Activated T-cell treated with anti-CD3 and anti-CD28 coated beads, Interleukin-2, amount 50 U/mL, for 72 hours (primary cell): ENCODE measurements at regions not wholly inside any gene's neighbourhood (a gene's known extent, or its start where the extent isn't known, plus 50 kb on each side); places are given as distances from the start of the nearest gene placed in this dataset.

Source experiments
- ATAC-seq, 2 donors: fragments of 150-1000 bp; cut with Tn5 transposase; replicated peaks in 1 of 2; 2 replicates each; pipeline ENCODE4 v1.10.0; 2021; ENCODE audit warnings: moderate library complexity in 2 of 2, mild to moderate bottlenecking in 1 of 2
- DNase-seq, 2 donors: peaks; one replicate each; pipeline ENCODE4 v3.0.0; 2021 to 2022; ENCODE audit warnings: mixed read lengths in 1 of 2
- H3K27ac Mint-ChIP-seq: one replicate; pipeline ENCODE4 v1.8.0; 2022; ENCODE audit warnings: mild to moderate bottlenecking, moderate library complexity, mixed read lengths
- H3K27me3 Mint-ChIP-seq: one replicate; pipeline ENCODE4 v1.8.0; 2022; ENCODE audit warnings: low read depth, mixed read lengths
- H3K36me3 Mint-ChIP-seq, 2 donors: one replicate each; pipeline ENCODE4 v1.8.0; 2022; ENCODE audit warnings: mixed read lengths in 2 of 2, mild to moderate bottlenecking in 1 of 2; ENCODE audit not compliant: insufficient read depth in 2 of 2
- H3K4me1 Mint-ChIP-seq: one replicate; pipeline ENCODE4 v1.8.0; 2022; ENCODE audit warnings: low read depth, mixed read lengths
- H3K4me3 Mint-ChIP-seq, 2 donors: one replicate each; pipeline ENCODE4 v1.8.0; 2022; ENCODE audit warnings: mild to moderate bottlenecking in 2 of 2, mixed read lengths in 2 of 2, moderate library complexity in 2 of 2
- H3K9me3 Mint-ChIP-seq, 2 donors: one replicate each; pipeline ENCODE4 v1.8.0; 2022; ENCODE audit warnings: mixed read lengths in 2 of 2

- Mint-ChIP-seq H3K9me3 (peaks cover 2 to 3% of the 10 kb centered on the region in 2 donors), H3K27ac (no peak overlapping the region), H3K4me1 (no peaks in the 10 kb centered on the region), H3K4me3 (no peak overlapping the region), H3K27me3 (no peaks in the 10 kb centered on the region), H3K36me3 (no peaks in the 10 kb centered on the region)
- DNase-seq (no peak), ATAC-seq (no peak)
Measured at GRCh38 chr2:3948191-3948590, 244.8 kb downstream of the DCDC2C start.

DNA sequence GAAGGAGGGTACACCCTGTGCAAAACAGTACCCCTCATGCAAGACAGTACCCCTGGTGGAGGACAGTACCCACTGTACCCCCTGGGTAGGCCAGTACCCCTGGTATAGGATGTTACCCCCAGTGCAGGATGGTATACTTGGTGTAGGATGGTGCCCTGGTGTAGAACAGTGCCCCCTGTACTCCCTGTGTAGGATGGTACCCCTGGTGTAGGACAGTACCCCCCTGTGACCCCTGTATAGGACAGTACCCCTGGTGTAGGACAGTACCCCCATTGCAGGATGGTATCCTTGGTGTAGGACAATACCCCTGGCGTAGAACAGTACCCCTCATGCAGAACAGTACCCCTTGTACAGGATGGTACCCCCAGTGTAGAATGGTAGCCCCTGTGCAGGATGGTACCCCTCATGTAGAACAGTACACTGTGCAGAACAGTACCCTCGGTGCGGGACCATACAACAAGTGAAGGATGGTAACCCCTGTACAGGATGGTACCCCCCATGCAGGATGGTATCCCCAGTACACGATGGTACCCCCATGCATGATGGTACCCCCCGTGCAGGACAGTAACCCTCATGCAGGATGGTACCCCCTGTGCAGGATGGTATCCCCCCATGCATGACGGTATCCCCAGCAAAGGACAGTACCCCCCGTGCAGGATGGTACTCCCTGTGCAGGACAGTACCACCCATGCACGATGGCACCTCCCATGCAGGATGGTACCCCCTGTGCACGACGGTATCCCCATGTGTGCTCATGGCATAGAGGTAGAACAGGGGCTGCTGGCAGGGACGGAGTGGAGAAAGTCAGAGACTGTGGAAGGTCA lies 248.0 kb downstream of the DCDC2C start:
- Mint-ChIP-seq H3K4me3 (no peak overlapping the region), H3K4me1 (no peaks in the 10 kb centered on the region), H3K9me3 (peaks cover 0 to 2% of the 10 kb centered on the region in 2 donors), H3K36me3 (no peaks in the 10 kb centered on the region), H3K27ac (no peak overlapping the region), H3K27me3 (no peaks in the 10 kb centered on the region)
- DNase-seq = no peak
- no peak for ATAC-seq

GRCh38 chr2:3952866-3953516 lies 249.6 kb downstream of the DCDC2C start:
- Mint-ChIP-seq H3K4me3 (no peak overlapping the region), H3K4me1 (no peaks in the 10 kb centered on the region), H3K27me3 (no peaks in the 10 kb centered on the region), H3K36me3 (no peaks in the 10 kb centered on the region), H3K9me3 (peaks cover 0 to 1% of the 10 kb centered on the region in 2 donors), H3K27ac (no peak overlapping the region)
- DNase-seq (no peak), ATAC-seq (no peak)

DNA sequence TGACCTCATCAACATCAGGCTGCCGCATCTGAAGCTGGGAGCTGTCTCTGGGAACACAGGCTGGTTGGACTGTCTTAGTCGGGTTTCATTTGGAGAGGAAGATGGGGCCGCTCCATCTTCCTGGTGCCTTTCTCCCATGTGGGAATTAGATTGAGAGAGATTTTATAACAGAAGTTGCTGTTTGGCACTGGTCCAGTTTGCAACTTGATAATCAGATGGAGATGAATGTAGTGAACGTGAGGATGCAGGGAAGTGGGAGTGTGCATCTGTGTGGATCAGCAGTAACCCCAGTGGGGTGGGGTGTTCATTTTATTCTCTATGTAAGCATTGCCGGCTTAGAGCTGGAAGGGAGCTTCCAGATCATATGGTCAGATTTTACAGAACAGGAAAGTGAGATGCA lies 250.9 kb downstream of the DCDC2C start:
- Mint-ChIP-seq H3K27me3 (no peaks in the 10 kb centered on the region), H3K4me3 (no peak overlapping the region), H3K9me3 (no peaks in the 10 kb centered on the region), H3K4me1 (no peaks in the 10 kb centered on the region), H3K36me3 (no peaks in the 10 kb centered on the region), H3K27ac (no peak overlapping the region)
- ATAC-seq (no peak), DNase-seq (no peak)

DNA sequence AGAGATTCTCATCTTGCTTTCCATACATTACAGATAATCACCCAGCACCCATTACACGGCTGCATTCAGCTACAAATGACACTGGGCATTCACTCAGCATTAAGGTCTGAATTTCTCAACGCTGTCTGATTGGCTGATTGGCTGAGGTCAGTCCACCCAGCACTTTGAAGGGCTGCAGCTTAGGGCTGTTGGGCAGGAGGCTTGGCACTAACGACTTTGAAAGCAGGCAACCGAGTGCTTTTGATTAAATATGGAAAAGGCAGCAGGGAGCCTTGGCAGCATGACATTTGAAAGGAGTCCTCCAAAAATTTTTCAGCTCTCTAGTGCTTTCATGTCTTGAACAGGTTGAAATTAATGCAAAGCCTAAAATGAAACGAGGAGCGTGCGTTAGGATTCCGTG lies 253.0 kb downstream of the DCDC2C start:
- Mint-ChIP-seq H3K27ac (no peak overlapping the region), H3K9me3 (no peaks in the 10 kb centered on the region), H3K36me3 (no peaks in the 10 kb centered on the region), H3K4me1 (no peaks in the 10 kb centered on the region), H3K4me3 (no peak overlapping the region), H3K27me3 (no peaks in the 10 kb centered on the region)
- ATAC-seq = no peak
- no peak for DNase-seq

- DNase-seq (no peak), ATAC-seq (no peak)
- Mint-ChIP-seq H3K9me3 (no peaks in the 10 kb centered on the region), H3K27me3 (no peaks in the 10 kb centered on the region), H3K4me3 (no peak overlapping the region), H3K36me3 (no peaks in the 10 kb centered on the region), H3K4me1 (no peaks in the 10 kb centered on the region), H3K27ac (no peak overlapping the region)
Measured at GRCh38 chr2:3956892-3957291, 253.5 kb downstream of the DCDC2C start.

DNA sequence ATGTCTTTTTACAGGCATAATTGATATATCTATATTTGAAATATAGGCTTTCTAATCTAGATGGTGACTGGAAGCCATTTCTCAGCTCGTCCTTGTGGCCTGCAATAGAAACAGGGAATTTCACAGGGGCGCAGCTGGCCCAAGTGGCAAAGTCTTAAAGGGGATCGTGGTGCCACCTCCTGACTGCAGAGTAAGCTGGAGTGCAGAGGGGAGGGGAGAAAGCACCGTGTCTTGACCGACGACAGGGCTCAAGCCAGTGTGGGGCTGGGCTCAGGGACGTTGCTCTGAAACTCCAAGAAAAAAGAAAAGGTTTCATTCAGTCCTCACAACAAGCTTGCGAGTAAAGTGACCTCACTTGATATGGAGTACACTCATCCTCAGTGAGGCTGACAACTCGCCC lies 255.1 kb downstream of the DCDC2C start:
- H3K4me3 Mint-ChIP-seq = no peak overlapping the region
- H3K27me3 Mint-ChIP-seq = no peaks in the 10 kb centered on the region
- H3K9me3 Mint-ChIP-seq = no peaks in the 10 kb centered on the region
- H3K36me3 Mint-ChIP-seq = no peaks in the 10 kb centered on the region
- no peak overlapping the region for H3K27ac Mint-ChIP-seq
- H3K4me1 Mint-ChIP-seq = no peaks in the 10 kb centered on the region
- DNase-seq (no peak), ATAC-seq (no peak)

DNA sequence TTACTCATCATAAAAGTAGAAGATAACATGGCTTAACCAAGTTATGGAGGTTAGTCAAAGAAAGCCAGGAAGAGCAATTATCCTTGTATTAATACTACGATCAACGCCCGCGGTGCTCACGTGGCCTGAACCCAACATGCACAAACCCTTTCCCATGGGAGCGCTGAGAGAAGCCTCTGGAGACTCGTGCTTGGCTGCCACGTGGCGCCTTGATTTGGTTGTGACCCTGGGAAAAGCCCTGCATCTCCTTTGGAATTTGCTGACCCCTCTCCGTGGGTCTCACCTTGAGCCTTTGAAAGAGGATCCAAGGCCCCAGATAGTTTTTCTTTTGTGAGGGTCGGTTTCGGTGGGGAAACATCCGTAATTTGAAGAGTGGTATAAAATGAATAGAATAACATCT lies 255.6 kb downstream of the DCDC2C start:
- H3K9me3 Mint-ChIP-seq = no peaks in the 10 kb centered on the region
- DNase-seq (no peak), ATAC-seq (no peak)
- H3K4me1 Mint-ChIP-seq = no peaks in the 10 kb centered on the region
- no peak overlapping the region for H3K4me3 Mint-ChIP-seq
- no peak overlapping the region for H3K27ac Mint-ChIP-seq
- H3K36me3 Mint-ChIP-seq = no peaks in the 10 kb centered on the region
- H3K27me3 Mint-ChIP-seq = no peaks in the 10 kb centered on the region

- ATAC-seq = no peak
- H3K9me3 Mint-ChIP-seq = no peaks in the 10 kb centered on the region
- no peaks in the 10 kb centered on the region for H3K27me3 Mint-ChIP-seq
- DNase-seq = no peak
- H3K4me3 Mint-ChIP-seq = no peak overlapping the region
- H3K36me3 Mint-ChIP-seq = no peaks in the 10 kb centered on the region
- no peak overlapping the region for H3K27ac Mint-ChIP-seq
- no peaks in the 10 kb centered on the region for H3K4me1 Mint-ChIP-seq
Measured at GRCh38 chr2:3959372-3959771, 256.0 kb downstream of the DCDC2C start.

- Mint-ChIP-seq H3K27me3 (no peaks in the 10 kb centered on the region), H3K4me1 (no peaks in the 10 kb centered on the region), H3K4me3 (no peak overlapping the region), H3K27ac (no peak overlapping the region), H3K36me3 (no peaks in the 10 kb centered on the region), H3K9me3 (no peaks in the 10 kb centered on the region)
- ATAC-seq (no peak), DNase-seq (no peak)
Measured at GRCh38 chr2:3960106-3960505, 256.7 kb downstream of the DCDC2C start.

GRCh38 chr2:3962719-3963118 lies 259.3 kb downstream of the DCDC2C start:
- DNase-seq (no peak), ATAC-seq (no peak)
- no peak overlapping the region for H3K27ac Mint-ChIP-seq
- no peak overlapping the region for H3K4me3 Mint-ChIP-seq
- no peaks in the 10 kb centered on the region for H3K27me3 Mint-ChIP-seq
- H3K36me3 Mint-ChIP-seq = no peaks in the 10 kb centered on the region
- H3K4me1 Mint-ChIP-seq = no peaks in the 10 kb centered on the region
- H3K9me3 Mint-ChIP-seq = no peaks in the 10 kb centered on the region

- no peak overlapping the region for H3K27ac Mint-ChIP-seq
- ATAC-seq (no peak), DNase-seq (no peak)
- H3K9me3 Mint-ChIP-seq = no peaks in the 10 kb centered on the region
- no peaks in the 10 kb centered on the region for H3K27me3 Mint-ChIP-seq
- H3K4me1 Mint-ChIP-seq = no peaks in the 10 kb centered on the region
- H3K36me3 Mint-ChIP-seq = no peaks in the 10 kb centered on the region
- H3K4me3 Mint-ChIP-seq = no peak overlapping the region
Measured at GRCh38 chr2:3965211-3965610, 261.8 kb downstream of the DCDC2C start.

DNA sequence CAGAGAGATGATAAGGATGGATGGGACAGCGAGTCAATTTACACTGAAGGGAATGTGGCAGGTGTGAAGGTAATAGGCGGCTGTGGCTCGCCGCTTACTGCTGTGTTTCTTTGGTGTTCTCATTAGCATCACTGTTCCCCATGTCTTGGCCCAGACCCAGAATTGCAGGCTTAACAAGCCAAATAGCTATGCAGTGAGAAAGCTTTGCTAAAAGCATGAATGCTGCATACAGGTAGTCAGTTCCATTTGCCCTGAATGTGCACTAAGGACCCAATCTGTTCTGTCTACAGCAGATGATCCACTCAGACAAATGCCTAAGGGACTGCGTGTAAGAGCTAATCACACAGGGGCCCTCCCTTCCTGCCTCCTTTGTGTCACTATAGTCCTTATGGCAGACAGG lies 262.6 kb downstream of the DCDC2C start:
- H3K36me3 Mint-ChIP-seq = no peaks in the 10 kb centered on the region
- DNase-seq (no peak), ATAC-seq (no peak)
- H3K27me3 Mint-ChIP-seq = no peaks in the 10 kb centered on the region
- H3K4me1 Mint-ChIP-seq = no peaks in the 10 kb centered on the region
- no peak overlapping the region for H3K27ac Mint-ChIP-seq
- no peak overlapping the region for H3K4me3 Mint-ChIP-seq
- H3K9me3 Mint-ChIP-seq = no peaks in the 10 kb centered on the region

DNA sequence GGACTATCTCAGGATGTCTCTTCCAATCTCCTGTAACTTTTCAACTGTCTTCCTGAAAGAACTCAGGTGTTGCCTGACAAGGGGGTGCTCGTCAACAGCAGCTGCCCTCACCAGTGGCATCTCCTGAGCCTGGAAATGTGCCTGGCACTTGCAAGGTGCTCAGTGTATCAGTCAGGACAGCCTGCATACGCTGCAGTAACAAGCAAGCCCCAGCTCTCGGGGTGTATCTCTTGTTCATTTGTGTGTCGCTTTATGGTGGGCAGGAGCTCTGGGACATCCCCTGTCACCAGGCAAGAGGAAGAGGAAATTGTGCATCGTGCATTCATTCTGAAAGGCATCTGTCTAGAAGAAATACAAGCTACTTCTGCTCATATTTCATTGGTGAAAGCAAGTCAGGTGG lies 263.1 kb downstream of the DCDC2C start:
- H3K9me3 Mint-ChIP-seq = no peaks in the 10 kb centered on the region
- no peak overlapping the region for H3K27ac Mint-ChIP-seq
- ATAC-seq = no peak
- DNase-seq = no peak
- H3K27me3 Mint-ChIP-seq = no peaks in the 10 kb centered on the region
- no peak overlapping the region for H3K4me3 Mint-ChIP-seq
- no peaks in the 10 kb centered on the region for H3K4me1 Mint-ChIP-seq
- H3K36me3 Mint-ChIP-seq = no peaks in the 10 kb centered on the region
